ENCODE measurements at regions not wholly inside any gene's neighbourhood (a gene's known extent, or its start where the extent isn't known, plus 50 kb on each side); places are given as distances from the start of the nearest gene placed in this dataset.

DNA sequence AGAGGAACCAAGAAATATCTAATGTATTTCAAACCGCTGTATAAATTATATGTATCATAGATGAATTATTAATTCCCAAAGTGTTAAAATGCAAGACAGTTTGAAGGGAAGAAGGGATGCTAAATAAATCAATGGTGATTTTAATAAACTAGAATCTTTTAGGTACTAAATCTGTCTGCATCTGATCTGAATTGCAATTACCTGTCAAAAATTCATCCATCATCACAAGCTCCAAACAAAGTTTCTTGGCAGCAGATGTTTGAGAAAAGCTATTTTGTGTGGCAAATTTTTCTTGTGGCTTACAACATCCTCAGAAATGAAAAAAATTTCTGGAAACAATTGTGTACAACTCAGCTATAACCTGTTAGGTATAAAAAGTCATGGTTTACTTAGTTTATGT lies 816.0 kb upstream of the NDST4 start:
- DNase-seq (ENCODE audit: extremely low spot score): no peak

DNA sequence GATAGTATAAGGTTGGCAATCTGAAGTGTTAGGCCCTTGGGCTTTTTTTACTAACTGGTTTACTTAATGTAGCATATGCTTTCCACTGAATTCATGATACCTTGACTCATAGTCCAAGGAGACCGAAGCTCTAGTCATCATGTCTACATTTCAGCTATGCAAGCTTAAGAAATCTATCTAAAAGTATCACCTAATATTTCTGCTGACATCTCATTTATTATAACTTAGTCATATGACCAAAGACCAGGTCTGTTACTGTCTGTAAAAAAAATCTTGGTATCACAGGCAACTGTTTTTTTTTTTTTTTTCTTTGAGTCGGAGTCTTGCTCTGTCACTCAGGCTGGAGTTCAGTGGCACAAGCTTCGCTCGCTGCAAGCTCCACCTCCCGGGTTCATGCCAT lies 814.0 kb upstream of the NDST4 start:
- Histone ChIP-seq H3K36me3 (ENCODE audit: insufficient read depth) (no peaks in the 10 kb centered on the region), H3K4me3 (ENCODE audit: low read depth, low read length) (no peak overlapping the region), H3K27ac (ENCODE audit: low read depth) (no peak overlapping the region), H3K4me1 (ENCODE audit: insufficient read depth) (no peaks in the 10 kb centered on the region)
- WGBS: 87% methylated on average over 5 of the region's 5 CpGs
- no peak for DNase-seq (ENCODE audit: extremely low spot score)

More for the DNA sequence above, 816.0 kb upstream of the NDST4 start:
- WGBS: 89% methylated on average over 1 of the region's 1 CpG
- H3K36me3 ChIP-seq (ENCODE audit: insufficient read depth): no peaks in the 10 kb centered on the region
- H3K27ac ChIP-seq (ENCODE audit: low read depth): no peak overlapping the region
- H3K4me1 ChIP-seq (ENCODE audit: insufficient read depth): no peaks in the 10 kb centered on the region
- H3K4me3 ChIP-seq (ENCODE audit: low read depth, low read length): no peak overlapping the region

DNA sequence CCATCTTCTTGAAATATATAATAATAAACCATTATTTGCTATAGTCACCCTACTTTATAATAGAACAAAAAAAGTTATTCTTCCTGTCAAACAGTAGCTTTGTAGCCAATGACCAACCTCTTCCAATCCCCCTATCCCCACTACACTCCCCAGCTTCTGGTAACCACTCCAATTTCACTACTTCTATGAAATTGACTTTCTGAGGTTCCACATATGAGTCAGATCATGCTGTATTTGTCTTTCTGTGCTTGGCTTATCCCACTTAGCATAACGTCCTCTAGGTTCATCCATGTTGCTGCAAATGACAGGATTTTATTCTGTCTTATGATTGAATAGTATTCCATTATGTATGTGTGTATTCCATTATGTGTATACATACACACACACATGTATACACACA lies 809.7 kb upstream of the NDST4 start:
- Histone ChIP-seq H3K4me1 (ENCODE audit: insufficient read depth) (no peaks in the 10 kb centered on the region), H3K36me3 (ENCODE audit: insufficient read depth) (no peaks in the 10 kb centered on the region), H3K4me3 (ENCODE audit: low read depth, low read length) (no peak overlapping the region), H3K27ac (ENCODE audit: low read depth) (no peak overlapping the region)
- 60% methylated on average over 1 of the region's 1 CpG for WGBS
- DNase-seq (ENCODE audit: extremely low spot score): no peak

DNA sequence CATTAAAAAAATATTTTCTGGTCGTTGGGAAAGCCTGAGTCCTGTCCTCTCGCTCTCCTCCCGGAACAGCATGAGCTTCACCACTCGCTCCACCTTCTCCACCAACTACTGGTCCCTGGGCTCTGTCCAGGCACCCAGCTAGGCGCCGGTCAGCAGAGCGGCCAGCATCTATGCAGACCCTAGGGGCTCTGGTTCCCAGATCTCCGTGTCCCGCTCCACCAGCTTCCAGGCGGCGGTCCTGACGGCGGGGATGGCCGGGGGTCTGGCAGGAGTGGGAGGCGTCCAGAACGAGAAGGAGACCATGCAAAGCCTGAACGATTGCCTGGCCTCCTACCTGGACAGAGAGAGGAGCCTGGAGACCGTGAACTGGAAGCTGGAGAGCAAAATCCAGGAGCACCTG lies 807.2 kb upstream of the NDST4 start:
- Histone ChIP-seq H3K4me3 (ENCODE audit: low read depth, low read length) (no peak overlapping the region), H3K36me3 (ENCODE audit: insufficient read depth) (no peaks in the 10 kb centered on the region), H3K27ac (ENCODE audit: low read depth) (no peak overlapping the region), H3K4me1 (ENCODE audit: insufficient read depth) (no peaks in the 10 kb centered on the region)
- no peak for DNase-seq (ENCODE audit: extremely low spot score)
- WGBS: 92% methylated on average over 18 of the region's 18 CpGs

DNA sequence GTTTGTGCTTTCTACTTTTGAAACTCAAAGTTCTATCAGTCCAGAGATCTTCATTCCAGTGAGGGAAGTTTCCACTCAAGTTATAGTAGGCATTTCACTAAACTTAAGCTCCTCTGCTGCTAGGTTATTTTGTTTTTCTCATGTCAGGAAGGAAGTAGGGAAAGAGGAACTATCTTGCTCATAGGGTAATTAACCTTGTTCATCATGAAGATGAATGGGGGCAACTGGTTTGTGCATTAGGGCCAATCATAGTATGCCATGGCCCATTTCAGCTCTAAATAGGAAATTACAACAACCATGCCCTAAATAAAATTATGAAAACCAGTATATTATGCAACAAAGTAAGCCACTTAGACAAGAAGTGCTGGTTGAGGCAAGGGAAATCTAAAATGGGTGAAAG lies 804.7 kb upstream of the NDST4 start:
- H3K4me3 ChIP-seq (ENCODE audit: low read depth, low read length): no peak overlapping the region
- no peaks in the 10 kb centered on the region for H3K36me3 ChIP-seq (ENCODE audit: insufficient read depth)
- no peaks in the 10 kb centered on the region for H3K4me1 ChIP-seq (ENCODE audit: insufficient read depth)
- H3K27ac ChIP-seq (ENCODE audit: low read depth): no peak overlapping the region
- no peak for DNase-seq (ENCODE audit: extremely low spot score)

DNA sequence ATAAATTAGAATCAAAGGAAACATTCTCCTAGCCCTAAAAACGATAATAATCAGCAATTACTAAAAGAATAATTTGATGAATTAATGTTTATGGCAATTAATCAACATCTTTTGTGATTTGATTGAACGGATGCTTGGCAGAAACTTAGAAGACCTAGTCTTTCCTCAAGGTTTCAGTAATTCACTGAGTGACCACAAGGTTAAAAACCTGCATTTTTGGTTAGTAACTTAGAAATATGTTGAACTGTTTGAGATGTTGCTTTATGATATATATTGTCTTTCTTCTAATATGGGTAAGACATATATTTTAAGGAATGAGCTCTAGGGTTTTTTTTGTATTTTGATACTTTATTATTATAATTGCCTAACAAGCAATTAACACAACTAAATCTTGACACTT lies 793.0 kb upstream of the NDST4 start:
- Histone ChIP-seq H3K27ac (ENCODE audit: low read depth) (no peak overlapping the region), H3K4me3 (ENCODE audit: low read depth, low read length) (no peak overlapping the region), H3K4me1 (ENCODE audit: insufficient read depth) (no peaks in the 10 kb centered on the region), H3K36me3 (ENCODE audit: insufficient read depth) (no peaks in the 10 kb centered on the region)
- 53% methylated on average over 2 of the region's 2 CpGs for WGBS
- DNase-seq (ENCODE audit: extremely low spot score): no peak

DNA sequence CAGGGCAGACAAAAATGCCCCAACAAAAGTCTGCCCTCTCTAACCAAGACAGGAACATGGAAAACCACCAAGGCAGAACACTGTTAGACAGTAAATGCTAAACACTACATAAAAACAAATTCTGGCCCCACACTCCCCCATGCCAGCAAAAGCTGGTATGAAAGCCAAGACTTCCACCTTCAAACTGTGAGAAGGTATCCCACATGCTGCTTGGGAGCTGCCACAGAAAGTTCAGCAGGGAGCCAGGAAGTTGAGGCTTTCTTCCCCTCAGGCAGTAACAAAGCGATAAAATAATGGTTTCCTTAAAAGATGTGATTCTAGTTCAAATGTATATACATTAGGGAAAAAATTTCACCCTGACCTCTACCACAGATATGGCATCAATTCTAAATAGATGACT lies 770.4 kb upstream of the NDST4 start:
- Histone ChIP-seq H3K27ac (ENCODE audit: low read depth) (no peak overlapping the region), H3K4me3 (ENCODE audit: low read depth, low read length) (no peak overlapping the region), H3K36me3 (ENCODE audit: insufficient read depth) (no peaks in the 10 kb centered on the region), H3K4me1 (ENCODE audit: insufficient read depth) (no peaks in the 10 kb centered on the region)
- no peak for DNase-seq (ENCODE audit: extremely low spot score)
- WGBS: 92% methylated on average over 1 of the region's 1 CpG

DNA sequence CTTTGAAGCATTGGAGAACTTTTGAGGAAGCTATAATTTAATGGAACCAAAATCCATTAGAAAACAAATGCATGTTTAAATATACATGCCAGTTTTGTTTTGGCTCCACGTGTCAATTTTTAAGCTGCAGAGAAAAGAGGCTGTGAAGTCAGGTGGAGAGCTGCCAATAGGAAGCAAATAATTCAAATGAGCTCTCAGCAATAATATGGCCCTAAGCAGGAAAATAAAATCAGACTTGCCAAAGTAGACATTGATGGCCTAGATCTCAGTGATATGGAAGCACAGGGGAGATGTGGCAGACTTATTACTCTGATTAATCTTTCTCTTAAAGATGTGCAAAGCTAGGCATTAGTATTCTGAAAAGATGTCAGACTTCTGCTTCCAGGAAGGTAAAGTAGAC lies 769.8 kb upstream of the NDST4 start:
- DNase-seq (ENCODE audit: extremely low spot score): no peak
- no peaks in the 10 kb centered on the region for H3K4me1 ChIP-seq (ENCODE audit: insufficient read depth)
- H3K36me3 ChIP-seq (ENCODE audit: insufficient read depth): no peaks in the 10 kb centered on the region
- H3K4me3 ChIP-seq (ENCODE audit: low read depth, low read length): no peak overlapping the region
- no peak overlapping the region for H3K27ac ChIP-seq (ENCODE audit: low read depth)
- WGBS: 64% methylated on average over 1 of the region's 1 CpG

DNA sequence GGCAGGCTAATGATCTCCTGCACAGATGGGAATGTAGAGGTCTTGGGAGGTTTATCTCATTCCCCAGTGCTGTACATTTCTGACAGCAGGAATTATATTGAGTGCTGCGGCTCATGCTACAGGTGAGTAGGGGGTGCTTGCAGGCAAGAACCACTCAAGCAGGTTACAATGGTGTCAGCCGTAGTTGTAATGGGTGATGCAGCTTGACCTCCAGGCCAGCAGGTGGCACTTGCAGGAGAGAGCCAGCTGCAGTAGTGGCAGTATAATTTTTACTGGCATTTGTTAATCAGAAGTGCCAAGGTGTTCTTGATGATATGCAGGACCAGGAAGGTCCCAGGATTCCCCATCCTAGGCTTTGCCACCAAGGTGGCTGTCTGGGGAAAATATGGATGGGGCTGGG lies 759.6 kb upstream of the NDST4 start:
- Histone ChIP-seq H3K4me3 (ENCODE audit: low read depth, low read length) (no peak overlapping the region), H3K36me3 (ENCODE audit: insufficient read depth) (no peaks in the 10 kb centered on the region), H3K4me1 (ENCODE audit: insufficient read depth) (no peaks in the 10 kb centered on the region), H3K27ac (ENCODE audit: low read depth) (no peak overlapping the region)
- no peak for DNase-seq (ENCODE audit: extremely low spot score)
- WGBS: 96% methylated on average over 2 of the region's 2 CpGs

DNA sequence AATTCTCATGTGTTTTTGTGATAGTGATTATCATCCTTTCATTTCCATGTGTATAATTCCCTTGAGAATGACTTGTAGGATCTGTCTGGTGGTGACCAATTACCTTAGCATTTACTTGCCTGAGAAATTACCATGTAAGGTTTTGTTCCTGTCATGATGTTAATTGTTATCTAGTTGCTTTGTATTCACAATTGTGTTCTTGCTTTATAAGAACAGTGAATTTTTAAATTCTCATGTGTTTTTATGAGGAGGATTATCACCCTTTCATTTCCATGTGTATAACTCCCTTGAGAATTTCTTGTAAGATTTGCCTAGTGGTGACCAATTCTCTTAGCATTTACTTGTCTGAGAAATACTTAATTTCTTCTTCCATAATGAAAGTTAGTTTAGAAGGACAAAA lies 758.2 kb upstream of the NDST4 start:
- no peak overlapping the region for H3K27ac ChIP-seq (ENCODE audit: low read depth)
- no peak for DNase-seq (ENCODE audit: extremely low spot score)
- H3K36me3 ChIP-seq (ENCODE audit: insufficient read depth): no peaks in the 10 kb centered on the region
- H3K4me3 ChIP-seq (ENCODE audit: low read depth, low read length): no peak overlapping the region
- no peaks in the 10 kb centered on the region for H3K4me1 ChIP-seq (ENCODE audit: insufficient read depth)

DNA sequence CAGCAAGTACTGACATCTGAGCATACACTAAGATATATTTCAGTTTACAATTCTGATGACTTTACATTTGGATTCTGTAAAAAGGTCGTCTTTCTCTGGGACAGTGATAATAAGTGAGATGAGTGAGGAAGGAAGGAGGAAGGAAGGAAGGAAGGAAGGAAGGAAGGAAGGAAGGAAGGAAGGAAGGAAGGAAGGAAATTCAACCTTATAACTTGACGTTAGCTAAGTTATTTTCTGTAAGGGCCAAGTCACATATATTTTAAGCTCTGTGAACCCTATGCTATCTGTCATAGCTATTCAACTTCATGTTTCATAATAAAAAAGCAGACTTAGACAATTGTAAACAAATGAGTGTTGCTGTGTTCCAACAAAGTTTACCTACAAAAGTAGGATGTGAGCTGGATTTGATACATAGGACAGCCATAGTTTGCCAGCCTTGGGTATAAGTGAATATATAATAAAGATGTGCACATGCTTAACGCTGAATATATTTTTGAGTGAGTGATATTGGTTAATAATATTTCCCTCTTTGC lies 753.0 kb upstream of the NDST4 start:
- no peak overlapping the region for H3K4me3 ChIP-seq (ENCODE audit: low read depth, low read length)
- 63% methylated on average over 3 of the region's 3 CpGs for WGBS
- no peak overlapping the region for H3K27ac ChIP-seq (ENCODE audit: low read depth)
- H3K36me3 ChIP-seq (ENCODE audit: insufficient read depth): no peaks in the 10 kb centered on the region
- H3K4me1 ChIP-seq (ENCODE audit: insufficient read depth): no peaks in the 10 kb centered on the region
- DNase-seq (ENCODE audit: extremely low spot score): no peak

DNA sequence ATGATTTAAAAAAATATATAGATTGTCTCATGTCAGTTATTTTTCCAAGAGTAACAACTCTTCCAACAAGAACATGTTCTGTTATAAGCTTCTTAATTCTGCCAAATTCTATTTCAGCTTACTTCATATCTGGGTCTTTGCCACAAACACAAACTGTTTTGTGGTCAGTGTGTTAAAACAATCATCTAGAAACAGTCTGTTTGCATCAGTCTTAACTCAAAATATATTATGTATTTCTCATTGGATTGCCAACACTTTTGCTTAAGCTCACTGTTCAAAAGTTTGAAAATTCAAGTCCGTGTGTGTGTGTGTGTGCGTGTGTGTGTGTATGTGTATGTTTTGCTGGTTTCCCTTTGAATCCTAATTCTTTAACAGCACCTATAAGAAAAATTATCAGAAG lies 752.3 kb upstream of the NDST4 start:
- no peaks in the 10 kb centered on the region for H3K36me3 ChIP-seq (ENCODE audit: insufficient read depth)
- H3K4me3 ChIP-seq (ENCODE audit: low read depth, low read length): no peak overlapping the region
- WGBS: 46% methylated on average over 2 of the region's 2 CpGs
- no peaks in the 10 kb centered on the region for H3K4me1 ChIP-seq (ENCODE audit: insufficient read depth)
- H3K27ac ChIP-seq (ENCODE audit: low read depth): no peak overlapping the region
- no peak for DNase-seq (ENCODE audit: extremely low spot score)

DNA sequence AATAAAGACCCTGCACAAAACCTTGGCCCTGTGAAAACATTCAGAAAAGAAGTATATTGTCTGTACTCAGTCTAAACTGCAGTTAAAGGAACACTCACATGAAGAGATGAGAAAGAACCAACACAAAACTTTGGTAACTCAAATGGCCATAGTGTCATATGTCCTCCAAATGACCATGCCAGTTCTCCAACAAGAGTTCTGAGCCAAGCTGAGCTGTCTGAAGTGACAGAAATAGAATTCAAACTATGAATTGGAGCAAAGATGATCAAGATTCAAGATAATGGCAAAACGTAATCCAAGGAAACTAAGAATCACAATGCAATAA lies 739.3 kb upstream of the NDST4 start:
- H3K4me3 ChIP-seq (ENCODE audit: low read depth, low read length): no peak overlapping the region
- H3K4me1 ChIP-seq (ENCODE audit: insufficient read depth): no peaks in the 10 kb centered on the region
- no peak for DNase-seq (ENCODE audit: extremely low spot score)
- H3K27ac ChIP-seq (ENCODE audit: low read depth): no peak overlapping the region
- 82% methylated on average over 1 of the region's 1 CpG for WGBS
- no peaks in the 10 kb centered on the region for H3K36me3 ChIP-seq (ENCODE audit: insufficient read depth)

DNA sequence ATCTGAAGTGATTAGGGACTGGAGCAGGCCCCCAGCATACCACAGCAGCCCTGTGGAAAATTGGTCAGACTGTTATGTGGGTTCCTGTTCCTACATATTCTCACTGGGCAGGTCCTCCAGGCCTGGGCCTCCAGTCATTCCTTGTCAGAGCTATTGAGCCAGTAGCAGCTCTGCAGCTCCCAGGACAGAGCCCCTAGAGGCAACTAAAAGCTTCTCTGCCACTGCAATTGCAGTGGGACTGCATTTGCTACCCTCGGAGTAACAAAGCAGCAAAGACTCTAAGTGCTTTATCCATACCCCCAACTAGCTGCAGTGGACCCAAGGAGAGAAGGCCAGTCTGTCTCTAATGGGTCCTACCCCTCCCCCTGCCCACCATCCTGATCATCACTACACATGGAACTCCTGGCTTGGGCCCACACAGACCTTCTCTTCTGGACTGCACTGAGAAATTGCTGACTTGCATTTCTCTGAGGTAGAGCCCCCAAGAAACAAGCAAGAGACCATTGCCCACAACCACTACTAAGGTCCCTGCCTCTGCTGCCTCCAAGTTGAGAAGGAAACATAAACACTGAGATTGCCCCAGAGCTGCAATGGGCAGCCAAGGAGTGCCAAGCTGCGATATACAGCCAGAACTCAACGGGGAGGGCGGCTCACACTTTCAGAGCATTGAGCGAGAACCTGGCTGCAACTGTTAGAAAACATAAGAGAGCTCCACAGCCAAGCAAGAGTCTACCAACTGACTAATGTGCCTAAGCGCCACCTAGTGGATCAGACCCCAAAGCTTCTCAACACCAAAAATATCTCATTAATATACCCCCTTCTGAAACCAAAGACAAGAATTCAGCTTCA lies 738.7 kb upstream of the NDST4 start:
- WGBS: 32% methylated on average over 6 of the region's 6 CpGs
- H3K36me3 ChIP-seq (ENCODE audit: insufficient read depth): no peaks in the 10 kb centered on the region
- DNase-seq (ENCODE audit: extremely low spot score): no peak
- H3K27ac ChIP-seq (ENCODE audit: low read depth): no peak overlapping the region
- H3K4me1 ChIP-seq (ENCODE audit: insufficient read depth): no peaks in the 10 kb centered on the region
- H3K4me3 ChIP-seq (ENCODE audit: low read depth, low read length): no peak overlapping the region

Measured in urinary bladder (tissue), 3 donors.